ENCODE measurements at regions not wholly inside any gene's neighbourhood (a gene's known extent, or its start where the extent isn't known, plus 50 kb on each side); places are given as distances from the start of the nearest gene placed in this dataset.
A peak's percentile ranks its signal among the peaks of the same experiment; 100 is the strongest.

- peaks cover 0 to 7% (median 1%) of the 10 kb centered on the region in 4 donors for H3K9me3 ChIP-seq
- intact Hi-C loops (cut with DNase I): loop anchor here (5.0 to 10.0 kb wide), 3 partner anchors 150 to 443 kb away; no protein-coding TSS in a partner anchor
- TF ChIP-seq EP300 (IDR thresholded peaks at IDR 0.05) (no peak), POLR2A (IDR thresholded peaks at IDR 0.05) (no peak), POLR2AphosphoS5 (IDR thresholded peaks at IDR 0.05) (peak in 2 of 4 donors; percentile 8 to 46)
Measured at GRCh38 chr4:13294961-13295605, 189.1 kb downstream of the RAB28 start.

GRCh38 chr4:13292372-13292771 is 191.8 kb downstream of the RAB28 start:
- no peaks in the 10 kb centered on the region for H3K36me3 ChIP-seq
- TF ChIP-seq POLR2A (IDR thresholded peaks at IDR 0.05): no peak
- TF ChIP-seq EP300 (IDR thresholded peaks at IDR 0.05): no peak
- TF ChIP-seq CTCF (IDR thresholded peaks at IDR 0.05): no peak
- TF ChIP-seq POLR2AphosphoS5 (IDR thresholded peaks at IDR 0.05): peak in 3 of 4 donors; percentile 15 to 41 (median 34)
- H3K4me1 ChIP-seq: peaks cover 0 to 40% (median 26%) of the 10 kb centered on the region in 4 donors
- intact Hi-C loops (cut with DNase I): loop anchor here (10.0 kb wide), 1 partner anchor 148 kb away; no protein-coding TSS in a partner anchor
- WGBS, 2 donors: 90 to 97% methylated on average over 1 of the region's 1 CpG
- no peak overlapping the region for H3K4me3 ChIP-seq
- no peak overlapping the region for H3K27ac ChIP-seq
- H3K9me3 ChIP-seq: peaks cover 0 to 7% (median 3%) of the 10 kb centered on the region in 4 donors
- H3K27me3 ChIP-seq: no peaks in the 10 kb centered on the region
- DNase-seq: no peak

More at GRCh38 chr4:13294961-13295605, 189.1 kb downstream of the RAB28 start:
- Histone ChIP-seq H3K27ac (peak overlapping the region in 3 of 4 donors; percentile 26 to 43 (median 42)), H3K4me1 (peaks cover 0 to 59% (median 42%) of the 10 kb centered on the region in 4 donors), H3K36me3 (no peaks in the 10 kb centered on the region), H3K27me3 (no peaks in the 10 kb centered on the region), H3K4me3 (no peak overlapping the region)
- no peak for DNase-seq
- 73 to 81% methylated on average over 5 of the region's 5 CpGs for WGBS, 2 donors

GRCh38 chr4:13289391-13289790 is 194.7 kb downstream of the RAB28 start:
- peaks cover 0 to 6% (median 0%) of the 10 kb centered on the region in 4 donors for H3K9me3 ChIP-seq
- H3K27ac ChIP-seq: no peak overlapping the region
- 93 to 94% methylated on average over 1 of the region's 1 CpG for WGBS, 2 donors
- intact Hi-C loops (cut with DNase I): no loop called here
- no peaks in the 10 kb centered on the region for H3K27me3 ChIP-seq
- H3K4me1 ChIP-seq: peaks cover 0 to 27% (median 17%) of the 10 kb centered on the region in 4 donors
- no peak for TF ChIP-seq CTCF (IDR thresholded peaks at IDR 0.05)
- TF ChIP-seq EP300 (IDR thresholded peaks at IDR 0.05): no peak
- no peak for TF ChIP-seq POLR2AphosphoS5 (IDR thresholded peaks at IDR 0.05)
- no peak for TF ChIP-seq POLR2A (IDR thresholded peaks at IDR 0.05)
- H3K4me3 ChIP-seq: no peak overlapping the region
- H3K36me3 ChIP-seq: no peaks in the 10 kb centered on the region
- DNase-seq: no peak

GRCh38 chr4:13285336-13285735 is 198.8 kb downstream of the RAB28 start:
- Histone ChIP-seq H3K36me3 (no peaks in the 10 kb centered on the region), H3K27me3 (no peaks in the 10 kb centered on the region), H3K4me1 (peaks cover 0 to 5% (median 4%) of the 10 kb centered on the region in 4 donors), H3K9me3 (peaks cover 0 to 6% (median 0%) of the 10 kb centered on the region in 4 donors), H3K4me3 (no peak overlapping the region), H3K27ac (no peak overlapping the region)
- intact Hi-C loops (cut with DNase I): no loop called here
- no peak for TF ChIP-seq POLR2AphosphoS5 (IDR thresholded peaks at IDR 0.05)
- TF ChIP-seq POLR2A (IDR thresholded peaks at IDR 0.05): no peak
- TF ChIP-seq EP300 (IDR thresholded peaks at IDR 0.05): no peak
- no peak for TF ChIP-seq CTCF (IDR thresholded peaks at IDR 0.05)
- DNase-seq: no peak

- no peak overlapping the region for H3K4me3 ChIP-seq
- intact Hi-C loops (cut with DNase I): no loop called here
- H3K9me3 ChIP-seq: peaks cover 0 to 2% (median 0%) of the 10 kb centered on the region in 4 donors
- H3K4me1 ChIP-seq: peaks cover 0 to 1% (median under 1%) of the 10 kb centered on the region in 4 donors
- no peaks in the 10 kb centered on the region for H3K36me3 ChIP-seq
- DNase-seq: no peak
- H3K27ac ChIP-seq: no peak overlapping the region
- TF ChIP-seq CTCF (IDR thresholded peaks at IDR 0.05) (no peak), POLR2AphosphoS5 (IDR thresholded peaks at IDR 0.05) (no peak)
- H3K27me3 ChIP-seq: no peaks in the 10 kb centered on the region
- 90 to 92% methylated on average over 2 of the region's 2 CpGs for WGBS, 2 donors
Measured at GRCh38 chr4:13284932-13285331, 199.2 kb downstream of the RAB28 start.

Measured in sigmoid colon (tissue), 6 donors.